K562 (cell line): ENCODE measurements at regions not wholly inside any gene's neighbourhood (a gene's known extent, or its start where the extent isn't known, plus 50 kb on each side); places are given as distances from the start of the nearest gene placed in this dataset.

Source experiments
- FOXK1 ChIP-seq: sonication (generic); formaldehyde crosslinking; IDR thresholded peaks from 2 replicates; pipeline ENCODE4 v1.8.0; 2022; ENCODE audit warnings: missing genetic modification reagents, mild to moderate bottlenecking, borderline replicate concordance
- MTA1 ChIP-seq: fragments of 450-650 bp; IDR thresholded peaks from 2 replicates; pipeline ENCODE4 v1.6.1; 2017; ENCODE audit warnings: borderline replicate concordance
- NCOR1 ChIP-seq: fragments of 450-650 bp; IDR thresholded peaks from 2 replicates; pipeline ENCODE4 v1.6.1; 2016; ENCODE audit warnings: mild to moderate bottlenecking, moderate library complexity
- POLR2AphosphoS5 ChIP-seq: IDR thresholded peaks from 2 replicates; pipeline ENCODE4 v1.6.1; 2011; ENCODE audit warnings: mild to moderate bottlenecking, low read depth, low read length, moderate library complexity; ENCODE audit not compliant: control insufficient read depth, insufficient read depth
- SMAD3 ChIP-seq: fragments of 450-650 bp; formaldehyde crosslinking; conservative IDR thresholded peaks from 2 replicates; pipeline ENCODE4 v1.4.0; 2020; ENCODE audit warnings: mild to moderate bottlenecking
- TCF7 ChIP-seq: sonication (generic); IDR thresholded peaks from 2 replicates; pipeline ENCODE4 v1.6.1; 2016; ENCODE audit warnings: antibody characterized with exemption, borderline replicate concordance

DNA sequence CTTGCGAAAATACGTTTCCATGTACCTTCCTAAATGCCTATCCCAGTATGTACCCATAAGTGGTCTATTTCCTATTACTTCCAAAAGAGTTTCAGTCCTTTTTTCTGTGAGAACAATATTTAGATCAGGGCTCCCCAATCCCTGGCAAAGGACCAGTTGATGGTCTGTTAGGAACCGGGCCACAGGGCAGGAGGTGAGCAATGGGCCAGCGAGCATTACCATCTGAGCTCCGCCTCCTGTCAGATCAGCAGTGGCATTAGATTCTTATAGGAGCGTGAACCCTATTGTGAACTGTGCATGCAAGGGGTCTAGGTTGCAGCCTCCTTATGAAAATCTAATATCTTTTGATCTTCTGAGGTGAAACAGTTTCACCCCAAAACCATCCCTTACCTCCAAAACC is 859.1 kb downstream of the SLITRK6 start:
- TF ChIP-seq MTA1 (no peak), NCOR1 (no peak), TCF7 (no peak), FOXK1 (no peak), POLR2AphosphoS5 (no peak), SMAD3 (CRISPR knock-in tag) (no peak)
